Breast epithelium (tissue), 4 donors: ENCODE measurements at regions not wholly inside any gene's neighbourhood (a gene's known extent, or its start where the extent isn't known, plus 50 kb on each side); places are given as distances from the start of the nearest gene placed in this dataset.

Experiments used
- DNase-seq, 2 donors: peaks; one replicate each; pipeline ENCODE4 v3.0.0-alpha.2; 2019; ENCODE audit warnings: low spot score in 2 of 2
- H3K27ac ChIP-seq, 2 donors: fragments of 200-600 bp; sonication (generic) in 1 of 2; one replicate each; pipeline ENCODE4 v1.5.1; 2016 to 2019; ENCODE audit warnings: mild to moderate bottlenecking in 1 of 2
- H3K27me3 ChIP-seq, 2 donors: fragments of 200-600 bp; sonication (generic) in 1 of 2; one replicate each; pipeline versions ENCODE4 v1.5.1 to v1.6.0; 2017 to 2019; ENCODE audit warnings: control low read depth in 1 of 2, mild to moderate bottlenecking in 1 of 2
- H3K36me3 ChIP-seq: fragments of 200-600 bp; one replicate; pipeline ENCODE4 v1.5.1; 2019
- H3K4me1 ChIP-seq, 2 donors: fragments of 200-600 bp; sonication (generic); one replicate each; pipeline ENCODE4 v1.5.1; 2016 to 2019; ENCODE audit warnings: control low read depth in 1 of 2
- H3K4me3 ChIP-seq, 3 donors: fragments of 200-600 bp; sonication (generic); 1 replicate in 2 of 3; 2 replicates in 1 of 3; pipeline ENCODE4 v1.5.1; 2016 to 2019; ENCODE audit warnings: mild to moderate bottlenecking in 3 of 3, moderate library complexity in 2 of 3
- H3K9me3 ChIP-seq, 2 donors: fragments of 200-600 bp; sonication (generic) in 1 of 2; one replicate each; pipeline ENCODE4 v1.5.1; 2016 to 2019; ENCODE audit warnings: control low read depth in 1 of 2
- POLR2A ChIP-seq: fragments of 450-650 bp; IDR thresholded peaks from one replicate; pipeline ENCODE4 v1.6.1; 2016; ENCODE audit warnings: antibody characterized with exemption, mild to moderate bottlenecking, moderate library complexity
- POLR2AphosphoS5 ChIP-seq, 3 donors: sonication (generic); formaldehyde crosslinking; IDR thresholded peaks; one replicate each; pipeline ENCODE4 v1.6.1; 2017; ENCODE audit warnings: antibody characterized with exemption in 3 of 3
- intact Hi-C: fragments of 100-400 bp; cut with DNase I; formaldehyde crosslinking; loops from one replicate; pipeline ENCODE4 v1.15.1; 2023; ENCODE audit warnings: low total_unique reads
- TF ChIP-seq, protein P1 (sequence below), 3 donors: fragments of 450-650 bp; IDR thresholded peaks; one replicate each; pipeline ENCODE4 v1.5.1; 2016 to 2017; ENCODE audit warnings: antibody characterized with exemption in 3 of 3, mild to moderate bottlenecking in 3 of 3, moderate library complexity in 3 of 3

DNA sequence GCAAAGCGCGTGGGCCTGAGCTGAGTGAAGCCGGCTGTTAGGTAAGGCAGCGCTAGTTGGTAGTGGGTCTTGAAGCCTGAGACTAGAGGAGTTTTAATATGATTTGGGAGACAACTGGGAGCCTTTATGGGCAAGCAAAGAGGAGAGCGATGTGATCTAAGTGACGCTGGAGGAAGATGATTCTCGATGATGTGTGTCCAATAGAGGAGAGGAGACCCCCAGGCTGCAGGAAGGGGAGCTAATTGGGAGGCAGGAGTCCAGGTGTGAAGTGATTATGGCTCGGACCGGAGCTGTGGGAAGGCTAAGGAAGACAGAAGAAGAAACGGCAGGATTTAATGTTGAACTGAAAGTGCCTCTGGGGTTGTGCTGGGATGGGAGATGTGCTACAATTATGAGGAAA lies 482.9 kb upstream of the KIF2A start:
- TF ChIP-seq POLR2A (no peak), POLR2AphosphoS5 (IDR thresholded peaks at IDR 0.05) (no peak)
- TF ChIP-seq, protein P1, sequence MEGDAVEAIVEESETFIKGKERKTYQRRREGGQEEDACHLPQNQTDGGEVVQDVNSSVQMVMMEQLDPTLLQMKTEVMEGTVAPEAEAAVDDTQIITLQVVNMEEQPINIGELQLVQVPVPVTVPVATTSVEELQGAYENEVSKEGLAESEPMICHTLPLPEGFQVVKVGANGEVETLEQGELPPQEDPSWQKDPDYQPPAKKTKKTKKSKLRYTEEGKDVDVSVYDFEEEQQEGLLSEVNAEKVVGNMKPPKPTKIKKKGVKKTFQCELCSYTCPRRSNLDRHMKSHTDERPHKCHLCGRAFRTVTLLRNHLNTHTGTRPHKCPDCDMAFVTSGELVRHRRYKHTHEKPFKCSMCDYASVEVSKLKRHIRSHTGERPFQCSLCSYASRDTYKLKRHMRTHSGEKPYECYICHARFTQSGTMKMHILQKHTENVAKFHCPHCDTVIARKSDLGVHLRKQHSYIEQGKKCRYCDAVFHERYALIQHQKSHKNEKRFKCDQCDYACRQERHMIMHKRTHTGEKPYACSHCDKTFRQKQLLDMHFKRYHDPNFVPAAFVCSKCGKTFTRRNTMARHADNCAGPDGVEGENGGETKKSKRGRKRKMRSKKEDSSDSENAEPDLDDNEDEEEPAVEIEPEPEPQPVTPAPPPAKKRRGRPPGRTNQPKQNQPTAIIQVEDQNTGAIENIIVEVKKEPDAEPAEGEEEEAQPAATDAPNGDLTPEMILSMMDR (IDR thresholded peaks at IDR 0.05): no peak
- Histone ChIP-seq H3K36me3 (no peaks in the 10 kb centered on the region), H3K27ac (no peak overlapping the region), H3K4me3 (no peak overlapping the region), H3K9me3 (no peaks in the 10 kb centered on the region), H3K4me1 (no peaks in the 10 kb centered on the region), H3K27me3 (no peaks in the 10 kb centered on the region)
- intact Hi-C loops: no loop called here
- no peak for DNase-seq

DNA sequence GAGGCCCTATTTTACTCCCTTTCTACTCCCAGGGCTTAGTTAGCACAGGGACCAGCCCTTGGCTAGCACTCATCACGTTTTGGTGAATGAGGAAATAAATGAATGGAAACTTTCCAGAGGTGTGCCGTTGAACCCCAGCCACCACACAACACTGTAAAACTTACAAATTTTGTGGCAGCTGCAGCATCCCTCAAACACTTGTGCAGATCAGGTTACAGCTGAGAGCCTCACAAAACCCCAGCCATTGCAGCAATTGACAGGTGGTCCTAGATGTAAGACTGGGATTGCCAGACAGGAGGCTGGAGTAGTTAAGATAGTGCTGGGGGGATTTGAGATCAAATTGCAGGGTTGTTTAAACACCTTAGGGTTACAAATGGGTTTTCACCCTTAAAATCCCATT lies 482.2 kb upstream of the KIF2A start:
- H3K9me3 ChIP-seq: no peaks in the 10 kb centered on the region
- no peaks in the 10 kb centered on the region for H3K27me3 ChIP-seq
- intact Hi-C loops: no loop called here
- H3K4me1 ChIP-seq: no peaks in the 10 kb centered on the region
- no peak for TF ChIP-seq POLR2AphosphoS5 (IDR thresholded peaks at IDR 0.05)
- TF ChIP-seq, protein P1 (IDR thresholded peaks at IDR 0.05): no peak
- TF ChIP-seq POLR2A: no peak
- no peak for DNase-seq
- no peaks in the 10 kb centered on the region for H3K36me3 ChIP-seq
- no peak overlapping the region for H3K4me3 ChIP-seq
- H3K27ac ChIP-seq: no peak overlapping the region

DNA sequence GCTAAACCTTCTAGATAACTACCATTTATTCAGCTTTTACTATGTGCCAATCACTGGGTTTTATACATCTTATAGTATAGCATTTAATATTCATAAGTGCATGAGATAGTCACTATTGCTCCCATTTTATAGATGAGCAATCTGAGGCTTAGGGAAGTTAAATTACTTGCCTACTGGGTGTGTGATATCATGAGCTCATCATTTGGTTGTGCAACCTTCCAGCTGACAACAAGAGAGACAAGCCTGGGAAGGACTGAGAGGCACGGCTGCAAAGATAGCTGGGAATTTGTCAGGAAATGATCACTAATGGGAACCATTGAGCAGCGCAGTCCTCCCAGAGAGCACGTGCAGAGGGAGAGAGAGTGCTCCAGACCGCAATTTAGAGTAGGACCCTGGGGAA lies 481.6 kb upstream of the KIF2A start:
- intact Hi-C loops: no loop called here
- H3K4me3 ChIP-seq: no peak overlapping the region

DNA sequence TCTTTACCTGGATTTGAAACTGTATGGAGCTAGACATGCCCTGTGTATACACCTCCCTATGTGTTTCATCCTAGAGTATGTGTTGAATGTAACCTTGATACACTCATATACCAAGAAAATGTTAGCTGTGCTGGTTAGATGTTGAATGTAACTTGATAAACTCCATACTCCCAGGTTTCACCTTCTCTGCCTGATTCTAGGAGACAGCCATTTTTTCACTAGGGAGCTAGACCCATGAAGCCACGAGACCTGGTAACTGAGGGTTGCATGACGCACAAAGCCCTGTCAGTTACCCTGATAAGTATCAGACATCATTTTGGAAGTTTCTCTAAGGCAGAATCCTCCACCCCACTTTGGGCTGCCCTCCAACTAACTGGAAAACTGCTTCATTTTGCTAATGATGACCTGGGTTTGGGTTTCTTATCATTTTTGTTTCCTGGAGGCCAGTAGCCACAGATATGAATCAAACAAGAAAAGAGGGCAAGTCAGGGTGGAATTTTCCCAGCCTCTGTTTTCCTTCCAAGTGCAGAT lies 478.5 kb upstream of the KIF2A start:
- H3K4me3 ChIP-seq: no peak overlapping the region
- H3K9me3 ChIP-seq: no peaks in the 10 kb centered on the region
- no peaks in the 10 kb centered on the region for H3K36me3 ChIP-seq
- intact Hi-C loops: loop anchor here (1.0 kb wide), 1 partner anchor 8 kb away; no protein-coding TSS in a partner anchor
- no peaks in the 10 kb centered on the region for H3K4me1 ChIP-seq
- TF ChIP-seq, protein P1 (IDR thresholded peaks at IDR 0.05): no peak
- TF ChIP-seq POLR2A (no peak), POLR2AphosphoS5 (IDR thresholded peaks at IDR 0.05) (no peak)
- no peak for DNase-seq
- H3K27ac ChIP-seq: no peak overlapping the region
- H3K27me3 ChIP-seq: no peaks in the 10 kb centered on the region

More for the DNA sequence above, 481.6 kb upstream of the KIF2A start:
- Histone ChIP-seq H3K36me3 (no peaks in the 10 kb centered on the region), H3K27me3 (no peaks in the 10 kb centered on the region), H3K9me3 (no peaks in the 10 kb centered on the region), H3K27ac (no peak overlapping the region), H3K4me1 (no peaks in the 10 kb centered on the region)
- TF ChIP-seq, protein P1 (IDR thresholded peaks at IDR 0.05): no peak
- TF ChIP-seq POLR2AphosphoS5 (IDR thresholded peaks at IDR 0.05) (no peak), POLR2A (no peak)
- no peak for DNase-seq

DNA sequence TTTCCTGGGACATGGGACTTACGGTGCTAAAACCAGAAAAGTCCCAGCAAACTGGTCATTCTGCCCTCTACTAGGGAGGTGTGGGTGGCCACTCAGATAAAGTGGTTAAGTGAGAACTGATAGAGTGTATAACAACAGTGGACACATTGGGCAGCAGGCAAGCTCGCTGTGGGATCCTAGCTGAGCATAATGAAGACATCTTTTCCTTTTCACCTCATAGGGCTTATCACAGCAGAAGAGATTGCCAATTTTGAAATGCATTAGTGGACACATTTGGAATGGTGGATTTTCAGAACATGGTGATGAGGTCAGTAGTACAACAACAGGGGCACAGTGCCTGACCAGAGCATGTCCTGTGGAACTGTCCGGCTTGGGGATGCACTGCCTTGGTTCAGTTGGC lies 477.1 kb upstream of the KIF2A start:
- Histone ChIP-seq H3K36me3 (no peaks in the 10 kb centered on the region), H3K27ac (no peak overlapping the region), H3K4me1 (no peaks in the 10 kb centered on the region), H3K4me3 (no peak overlapping the region), H3K27me3 (no peaks in the 10 kb centered on the region), H3K9me3 (no peaks in the 10 kb centered on the region)
- no peak for TF ChIP-seq POLR2A
- TF ChIP-seq, protein P1 (IDR thresholded peaks at IDR 0.05): no peak
- intact Hi-C loops: no loop called here
- DNase-seq: no peak
